ENCODE measurements at regions not wholly inside any gene's neighbourhood (a gene's known extent, or its start where the extent isn't known, plus 50 kb on each side); places are given as distances from the start of the nearest gene placed in this dataset.

- no peak overlapping the region for H2AFZ ChIP-seq (ENCODE audit: control insufficient read depth, low read length)
- H3K79me2 ChIP-seq (ENCODE audit: control insufficient read depth, insufficient read depth, low read length) = no peaks in the 10 kb centered on the region
- no peaks in the 10 kb centered on the region for H3K4me1 ChIP-seq (ENCODE audit: control insufficient read depth, extremely low read depth, insufficient read depth, low read length)
- H3K36me3 ChIP-seq (ENCODE audit: control insufficient read depth in 2 of 2, extremely low read depth in 1 of 2, insufficient read depth in 2 of 2, low read length in 2 of 2) = no peaks in the 10 kb centered on the region
- H3K4me3 ChIP-seq (ENCODE audit: control insufficient read depth in 2 of 3, extremely low read depth in 1 of 3, insufficient read depth in 2 of 3, low read depth in 1 of 3, low read length in 3 of 3) = no peak overlapping the region
- FAIRE-seq (no peak), DNase-seq (ENCODE audit: low read depth, low spot score) (no peak)
- H3K27ac ChIP-seq (ENCODE audit: control insufficient read depth, insufficient read depth, low read length) = no peak overlapping the region
- H3K27me3 ChIP-seq (ENCODE audit: control insufficient read depth, extremely low read depth, insufficient read depth, low read length) = no peaks in the 10 kb centered on the region
- H3K4me2 ChIP-seq (ENCODE audit: control insufficient read depth, extremely low read depth, insufficient read depth, low read depth, low read length) = no peak overlapping the region
- H3K9ac ChIP-seq (ENCODE audit: control insufficient read depth, extremely low read depth, insufficient read depth, low read length) = no peak overlapping the region
- H4K20me1 ChIP-seq (ENCODE audit: control insufficient read depth, extremely low read depth, insufficient read depth, low read length) = no peaks in the 10 kb centered on the region
- no peak for TF ChIP-seq EZH2 (IDR thresholded peaks at IDR 0.05; ENCODE audit: low read length)
- TF ChIP-seq, protein P1, sequence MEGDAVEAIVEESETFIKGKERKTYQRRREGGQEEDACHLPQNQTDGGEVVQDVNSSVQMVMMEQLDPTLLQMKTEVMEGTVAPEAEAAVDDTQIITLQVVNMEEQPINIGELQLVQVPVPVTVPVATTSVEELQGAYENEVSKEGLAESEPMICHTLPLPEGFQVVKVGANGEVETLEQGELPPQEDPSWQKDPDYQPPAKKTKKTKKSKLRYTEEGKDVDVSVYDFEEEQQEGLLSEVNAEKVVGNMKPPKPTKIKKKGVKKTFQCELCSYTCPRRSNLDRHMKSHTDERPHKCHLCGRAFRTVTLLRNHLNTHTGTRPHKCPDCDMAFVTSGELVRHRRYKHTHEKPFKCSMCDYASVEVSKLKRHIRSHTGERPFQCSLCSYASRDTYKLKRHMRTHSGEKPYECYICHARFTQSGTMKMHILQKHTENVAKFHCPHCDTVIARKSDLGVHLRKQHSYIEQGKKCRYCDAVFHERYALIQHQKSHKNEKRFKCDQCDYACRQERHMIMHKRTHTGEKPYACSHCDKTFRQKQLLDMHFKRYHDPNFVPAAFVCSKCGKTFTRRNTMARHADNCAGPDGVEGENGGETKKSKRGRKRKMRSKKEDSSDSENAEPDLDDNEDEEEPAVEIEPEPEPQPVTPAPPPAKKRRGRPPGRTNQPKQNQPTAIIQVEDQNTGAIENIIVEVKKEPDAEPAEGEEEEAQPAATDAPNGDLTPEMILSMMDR (optimal IDR thresholded peaks at IDR 0.05 in 1 of 3, IDR thresholded peaks at IDR 0.05 in 1 of 3, conservative IDR thresholded peaks at IDR 0.05 in 1 of 3; ENCODE audit: extremely low read depth in 1 of 3, insufficient read depth in 2 of 3, low read length in 3 of 3) = no peak
- no peaks in the 10 kb centered on the region for H3K9me1 ChIP-seq (ENCODE audit: control insufficient read depth, extremely low read depth, insufficient read depth, low read length)
- dilution Hi-C loops (cut with MboI; ENCODE audit: extremely low pct_ligation_motif_present, low sequenced_read_pairs) = no loop called here
- H3K9me3 ChIP-seq (ENCODE audit: control insufficient read depth, low read depth, low read length) = peaks cover 5% of the 10 kb centered on the region
Measured at GRCh38 chr19:31742249-31742648, 393.0 kb upstream of the TSHZ3 start.

DNA sequence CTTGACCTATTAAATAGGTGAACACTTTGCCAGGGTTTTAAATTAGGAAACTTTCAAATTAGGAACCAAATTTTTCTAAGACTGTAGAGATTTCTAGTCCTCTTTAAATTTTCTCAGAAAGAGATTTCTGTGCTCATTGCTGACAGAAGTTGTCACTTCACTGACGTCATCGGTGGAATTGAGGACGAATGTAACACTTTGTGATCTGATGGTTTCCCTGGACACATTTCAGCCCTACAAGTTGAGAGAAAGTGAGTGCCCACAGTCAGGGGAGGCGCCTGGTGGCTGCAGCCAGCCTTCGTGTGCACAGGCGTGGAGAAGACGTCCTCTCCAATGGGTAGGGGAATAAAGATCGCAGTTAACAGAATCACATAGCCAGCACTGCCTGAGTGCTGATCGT lies 396.5 kb upstream of the TSHZ3 start:
- dilution Hi-C loops (cut with MboI; ENCODE audit: extremely low pct_ligation_motif_present, low sequenced_read_pairs) = no loop called here
- Histone ChIP-seq H2AFZ (ENCODE audit: control insufficient read depth, low read length) (no peak overlapping the region), H3K9ac (ENCODE audit: control insufficient read depth, extremely low read depth, insufficient read depth, low read length) (no peak overlapping the region), H3K4me1 (ENCODE audit: control insufficient read depth, extremely low read depth, insufficient read depth, low read length) (no peaks in the 10 kb centered on the region), H3K9me1 (ENCODE audit: control insufficient read depth, extremely low read depth, insufficient read depth, low read length) (no peaks in the 10 kb centered on the region), H3K27ac (ENCODE audit: control insufficient read depth, insufficient read depth, low read length) (no peak overlapping the region), H3K27me3 (ENCODE audit: control insufficient read depth, extremely low read depth, insufficient read depth, low read length) (no peaks in the 10 kb centered on the region), H3K36me3 (ENCODE audit: control insufficient read depth in 2 of 2, extremely low read depth in 1 of 2, insufficient read depth in 2 of 2, low read length in 2 of 2) (no peaks in the 10 kb centered on the region), H3K9me3 (ENCODE audit: control insufficient read depth, low read depth, low read length) (peaks cover 5% of the 10 kb centered on the region), H3K4me2 (ENCODE audit: control insufficient read depth, extremely low read depth, insufficient read depth, low read depth, low read length) (no peak overlapping the region), H3K4me3 (ENCODE audit: control insufficient read depth in 2 of 3, extremely low read depth in 1 of 3, insufficient read depth in 2 of 3, low read depth in 1 of 3, low read length in 3 of 3) (no peak overlapping the region), H4K20me1 (ENCODE audit: control insufficient read depth, extremely low read depth, insufficient read depth, low read length) (no peaks in the 10 kb centered on the region), H3K79me2 (ENCODE audit: control insufficient read depth, insufficient read depth, low read length) (no peaks in the 10 kb centered on the region)
- DNase-seq (ENCODE audit: low read depth, low spot score) = no peak
- no peak for FAIRE-seq
- TF ChIP-seq EZH2 (IDR thresholded peaks at IDR 0.05; ENCODE audit: low read length) = no peak
- TF ChIP-seq, protein P1 (optimal IDR thresholded peaks at IDR 0.05 in 1 of 3, IDR thresholded peaks at IDR 0.05 in 1 of 3, conservative IDR thresholded peaks at IDR 0.05 in 1 of 3; ENCODE audit: extremely low read depth in 1 of 3, insufficient read depth in 2 of 3, low read length in 3 of 3) = no peak

Measured in keratinocyte (primary cell).